HL-60 (cell line): ENCODE measurements at regions not wholly inside any gene's neighbourhood (a gene's known extent, or its start where the extent isn't known, plus 50 kb on each side); places are given as distances from the start of the nearest gene placed in this dataset.

Experiments
- GABPA ChIP-seq: IDR thresholded peaks from 2 replicates; pipeline ENCODE4 v1.6.1; 2012; ENCODE audit warnings: low read depth
- POLR2AphosphoS5 ChIP-seq: IDR thresholded peaks from 2 replicates; pipeline ENCODE4 v1.6.1; 2012; ENCODE audit warnings: low read depth
- REST ChIP-seq: IDR thresholded peaks from 2 replicates; pipeline ENCODE4 v1.6.1; 2012; ENCODE audit warnings: low read depth; ENCODE audit not compliant: insufficient replicate concordance
- TF ChIP-seq, protein P1 (sequence below): IDR thresholded peaks from one replicate; pipeline ENCODE4 v1.5.1; 2011; ENCODE audit warnings: low read length, control low read depth, inconsistent platforms; ENCODE audit not compliant: insufficient read depth

DNA sequence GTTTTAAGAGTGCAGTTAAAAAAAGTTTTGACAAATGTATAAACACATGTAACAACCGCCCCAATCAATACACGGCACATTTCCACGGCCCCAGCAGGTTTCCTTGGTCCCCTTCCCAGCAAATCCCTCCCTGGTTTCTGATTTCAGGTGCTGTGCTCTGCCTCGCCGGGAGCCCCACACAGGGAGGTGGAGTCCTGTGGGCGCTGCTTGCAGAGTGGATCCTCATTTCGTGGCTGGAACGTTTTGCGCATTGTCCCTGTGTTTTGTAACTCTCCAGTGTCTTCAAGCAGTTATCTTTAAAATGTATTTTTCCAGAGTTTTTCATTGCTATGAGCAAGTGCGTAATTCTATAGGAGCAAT is 124.8 kb downstream of the GALR1 start:
- TF ChIP-seq, protein P1, sequence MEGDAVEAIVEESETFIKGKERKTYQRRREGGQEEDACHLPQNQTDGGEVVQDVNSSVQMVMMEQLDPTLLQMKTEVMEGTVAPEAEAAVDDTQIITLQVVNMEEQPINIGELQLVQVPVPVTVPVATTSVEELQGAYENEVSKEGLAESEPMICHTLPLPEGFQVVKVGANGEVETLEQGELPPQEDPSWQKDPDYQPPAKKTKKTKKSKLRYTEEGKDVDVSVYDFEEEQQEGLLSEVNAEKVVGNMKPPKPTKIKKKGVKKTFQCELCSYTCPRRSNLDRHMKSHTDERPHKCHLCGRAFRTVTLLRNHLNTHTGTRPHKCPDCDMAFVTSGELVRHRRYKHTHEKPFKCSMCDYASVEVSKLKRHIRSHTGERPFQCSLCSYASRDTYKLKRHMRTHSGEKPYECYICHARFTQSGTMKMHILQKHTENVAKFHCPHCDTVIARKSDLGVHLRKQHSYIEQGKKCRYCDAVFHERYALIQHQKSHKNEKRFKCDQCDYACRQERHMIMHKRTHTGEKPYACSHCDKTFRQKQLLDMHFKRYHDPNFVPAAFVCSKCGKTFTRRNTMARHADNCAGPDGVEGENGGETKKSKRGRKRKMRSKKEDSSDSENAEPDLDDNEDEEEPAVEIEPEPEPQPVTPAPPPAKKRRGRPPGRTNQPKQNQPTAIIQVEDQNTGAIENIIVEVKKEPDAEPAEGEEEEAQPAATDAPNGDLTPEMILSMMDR = no peak
- no peak for TF ChIP-seq POLR2AphosphoS5
- TF ChIP-seq REST = no peak
- TF ChIP-seq GABPA = no peak
